ENCODE measurements at regions not wholly inside any gene's neighbourhood (a gene's known extent, or its start where the extent isn't known, plus 50 kb on each side); places are given as distances from the start of the nearest gene placed in this dataset.

- no peak for TF ChIP-seq E2F2 (CRISPR knock-in tag; IDR thresholded peaks at IDR 0.05; ENCODE audit: borderline replicate concordance)
- no peak for TF ChIP-seq AHDC1 (CRISPR knock-in tag; IDR thresholded peaks at IDR 0.05; ENCODE audit: borderline replicate concordance)
Measured at GRCh38 chr4:19158107-19158809, 1093.4 kb upstream of the SLIT2 start (continued).

- Histone ChIP-seq H3K4me3 (replicated peaks in 1 of 3; ENCODE audit: insufficient read depth in 1 of 3, low read depth in 2 of 3, low read length in 3 of 3) (no peak overlapping the region), H3K4me2 (ENCODE audit: low read depth, low read length) (no peak overlapping the region), H3K9ac (ENCODE audit: insufficient read depth, low read depth, low read length) (no peak overlapping the region), H3K9me3 (ENCODE audit: low read length) (peaks cover 94% of the 10 kb centered on the region), H3K36me3 (replicated peaks in 1 of 2; ENCODE audit: control insufficient read depth in 1 of 2, insufficient read depth in 2 of 2, low read length in 2 of 2) (no peaks in the 10 kb centered on the region), H3K27me3 (ENCODE audit: control insufficient read depth in 1 of 2, insufficient read depth in 2 of 2, low read length in 2 of 2) (no peaks in the 10 kb centered on the region), H3K79me2 (ENCODE audit: insufficient read depth, low read length) (no peaks in the 10 kb centered on the region), H4K20me1 (ENCODE audit: insufficient read depth, low read length) (no peaks in the 10 kb centered on the region), H3K4me1 (ENCODE audit: insufficient read depth, low read length) (no peaks in the 10 kb centered on the region), H2AFZ (ENCODE audit: low read length) (no peak overlapping the region), H3K27ac (ENCODE audit: extremely low read length, insufficient read depth, low read length) (no peak overlapping the region)
- FAIRE-seq (no peak), ATAC-seq (no peak), DNase-seq (ENCODE audit: low spot score) (no peak)
- in situ Hi-C loops (cut with HindIII; ENCODE audit: extremely low pct_ligation_motif_present, low pct_unique_long_range_greater_than_20kb), result no loop called here
- intact Hi-C loops (cut with micrococcal nuclease; ENCODE audit: unreplicated experiment), result no loop called here
- ChIA-PET POLR2A (no interaction called here), CTCF (ENCODE audit: low intra/inter-chr PET ratio, low total read pairs) (no interaction called here)
- no TSS peak for BruUV-seq (replicated peaks)
- 2% methylated on average over 2 of the region's 3 CpGs for WGBS (ENCODE audit: low lambda C conversion rate)
- TF ChIP-seq FOXP4 (CRISPR knock-in tag; IDR thresholded peaks at IDR 0.05) (no peak), KDM3A (CRISPR knock-in tag; IDR thresholded peaks at IDR 0.05; ENCODE audit: low read depth) (no peak), ZNF350 (CRISPR knock-in tag; IDR thresholded peaks at IDR 0.05; ENCODE audit: borderline replicate concordance, low read depth) (no peak), GMEB1 (CRISPR knock-in tag; IDR thresholded peaks at IDR 0.05; ENCODE audit: borderline replicate concordance) (no peak), HMGA1 (CRISPR knock-in tag; conservative IDR thresholded peaks at IDR 0.05) (no peak), ZNF713 (CRISPR knock-in tag; IDR thresholded peaks at IDR 0.05) (no peak), YEATS4 (CRISPR knock-in tag; IDR thresholded peaks at IDR 0.05; ENCODE audit: borderline replicate concordance) (no peak), AHR (CRISPR knock-in tag; IDR thresholded peaks at IDR 0.05) (no peak)
Measured at GRCh38 chr4:19156786-19157185, 1094.9 kb upstream of the SLIT2 start.

All from HepG2 (cell line).